Breast epithelium (tissue), 3 donors: ENCODE measurements at regions not wholly inside any gene's neighbourhood (a gene's known extent, or its start where the extent isn't known, plus 50 kb on each side); places are given as distances from the start of the nearest gene placed in this dataset.

Source experiments
- CTCF ChIP-seq, 3 donors: fragments of 450-650 bp; IDR thresholded peaks; one replicate each; pipeline ENCODE4 v1.5.1; 2016 to 2017; ENCODE audit warnings: antibody characterized with exemption in 3 of 3, mild to moderate bottlenecking in 3 of 3, moderate library complexity in 3 of 3
- POLR2A ChIP-seq: fragments of 450-650 bp; IDR thresholded peaks from one replicate; pipeline ENCODE4 v1.6.1; 2016; ENCODE audit warnings: antibody characterized with exemption, mild to moderate bottlenecking, moderate library complexity
- POLR2AphosphoS5 ChIP-seq, 3 donors: sonication (generic); formaldehyde crosslinking; IDR thresholded peaks; one replicate each; pipeline ENCODE4 v1.6.1; 2017; ENCODE audit warnings: antibody characterized with exemption in 3 of 3

DNA sequence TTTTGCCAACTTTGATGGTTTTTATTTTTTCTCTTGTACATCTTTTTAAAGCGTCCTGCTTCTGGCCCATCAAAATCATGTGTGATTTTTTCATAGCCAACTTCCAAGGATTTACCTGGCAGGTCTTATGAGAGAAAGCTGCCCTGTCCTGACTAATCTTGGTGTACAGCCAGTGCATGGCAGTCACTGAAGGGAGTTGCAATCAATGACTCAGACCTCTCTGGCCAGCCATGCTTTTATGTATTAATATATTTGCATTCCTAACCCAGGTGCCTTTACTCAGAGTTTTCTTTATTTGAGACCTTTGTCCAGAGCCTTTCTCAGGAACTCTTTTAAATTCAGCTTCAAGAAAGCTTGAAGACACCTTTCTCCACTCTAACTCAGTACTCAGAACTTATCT is 691.5 kb upstream of the HTR2C start:
- TF ChIP-seq CTCF (IDR thresholded peaks at IDR 0.05) (no peak), POLR2AphosphoS5 (IDR thresholded peaks at IDR 0.05) (no peak), POLR2A (no peak)
